ENCODE measurements at regions not wholly inside any gene's neighbourhood (a gene's known extent, or its start where the extent isn't known, plus 50 kb on each side); places are given as distances from the start of the nearest gene placed in this dataset.

GRCh38 chr3:4038351-4038750 lies 239.1 kb downstream of the LRRN1 start:
- Histone ChIP-seq H3K27me3 (ENCODE audit: control insufficient read depth in 4 of 4, insufficient read depth in 4 of 4, low read length in 3 of 4) (no peaks in the 10 kb centered on the region), H3K9me3 (ENCODE audit: control insufficient read depth in 4 of 4, low read length in 3 of 4) (no peaks in the 10 kb centered on the region), H3K36me3 (ENCODE audit: control insufficient read depth in 4 of 4, insufficient read depth in 3 of 4, low read depth in 1 of 4, low read length in 3 of 4) (no peaks in the 10 kb centered on the region), H3K27ac (ENCODE audit: low read depth in 1 of 2, low read length in 2 of 2) (no peak overlapping the region), H3K4me1 (ENCODE audit: control insufficient read depth in 4 of 4, insufficient read depth in 4 of 4, low read length in 3 of 4) (no peaks in the 10 kb centered on the region), H3K4me3 (ENCODE audit: low read depth in 1 of 3, low read length in 3 of 3) (no peak overlapping the region), H3K9ac (ENCODE audit: low read depth in 1 of 2, low read length in 2 of 2) (no peak overlapping the region)
- no peak for TF ChIP-seq ATF3 (IDR thresholded peaks at IDR 0.05)
- no peak for TF ChIP-seq MAX (IDR thresholded peaks at IDR 0.05)
- no peak for TF ChIP-seq RXRA (IDR thresholded peaks at IDR 0.05)
- no peak for TF ChIP-seq CTCF (IDR thresholded peaks at IDR 0.05; ENCODE audit: low read depth, low read length, missing input control)
- TF ChIP-seq HNF4G (IDR thresholded peaks at IDR 0.05) = no peak
- TF ChIP-seq REST (IDR thresholded peaks at IDR 0.05) = no peak
- TF ChIP-seq TAF1 (conservative IDR thresholded peaks at IDR 0.05) = no peak
- TF ChIP-seq GABPA (IDR thresholded peaks at IDR 0.05 in 1 of 2, conservative IDR thresholded peaks at IDR 0.05 in 1 of 2) = no peak
- TF ChIP-seq YY1 (IDR thresholded peaks at IDR 0.05) = no peak
- no peak for TF ChIP-seq HNF4A (conservative IDR thresholded peaks at IDR 0.05)
- no peak for TF ChIP-seq ZBTB33 (IDR thresholded peaks at IDR 0.05)
- TF ChIP-seq JUND (IDR thresholded peaks at IDR 0.05) = no peak
- TF ChIP-seq SP1 (IDR thresholded peaks at IDR 0.05) = no peak
- TF ChIP-seq FOXA2 (IDR thresholded peaks at IDR 0.05) = no peak
- no peak for TF ChIP-seq RAD21 (IDR thresholded peaks at IDR 0.05)
- no peak for TF ChIP-seq NR2F2 (IDR thresholded peaks at IDR 0.05)
- TF ChIP-seq EGR1 (IDR thresholded peaks at IDR 0.05; ENCODE audit: low read depth in 2 of 2) = no peak
- no peak for DNase-seq (ENCODE audit: low spot score)
- 91% methylated on average over 5 of the region's 5 CpGs for WGBS

GRCh38 chr3:4042070-4042469 lies 242.8 kb downstream of the LRRN1 start:
- no peak overlapping the region for H3K9ac ChIP-seq (ENCODE audit: low read depth in 1 of 2, low read length in 2 of 2)
- H3K4me3 ChIP-seq (ENCODE audit: low read depth in 1 of 3, low read length in 3 of 3) = no peak overlapping the region
- no peak overlapping the region for H3K27ac ChIP-seq (ENCODE audit: low read depth in 1 of 2, low read length in 2 of 2)
- WGBS = 89% methylated on average over 2 of the region's 2 CpGs
- H3K27me3 ChIP-seq (ENCODE audit: control insufficient read depth in 4 of 4, insufficient read depth in 4 of 4, low read length in 3 of 4) = no peaks in the 10 kb centered on the region
- H3K9me3 ChIP-seq (ENCODE audit: control insufficient read depth in 4 of 4, low read length in 3 of 4) = no peaks in the 10 kb centered on the region
- TF ChIP-seq ZBTB33 (IDR thresholded peaks at IDR 0.05) (no peak), RAD21 (IDR thresholded peaks at IDR 0.05) (no peak), JUND (IDR thresholded peaks at IDR 0.05) (no peak), FOXA1 (IDR thresholded peaks at IDR 0.05) (no peak), GABPA (IDR thresholded peaks at IDR 0.05 in 1 of 2, conservative IDR thresholded peaks at IDR 0.05 in 1 of 2) (no peak), YY1 (IDR thresholded peaks at IDR 0.05) (no peak), ATF3 (IDR thresholded peaks at IDR 0.05) (no peak), TAF1 (conservative IDR thresholded peaks at IDR 0.05) (no peak), RXRA (IDR thresholded peaks at IDR 0.05) (no peak), EGR1 (IDR thresholded peaks at IDR 0.05; ENCODE audit: low read depth in 2 of 2) (no peak), NR2F2 (IDR thresholded peaks at IDR 0.05) (no peak), CTCF (IDR thresholded peaks at IDR 0.05; ENCODE audit: low read depth, low read length, missing input control) (no peak), FOXA2 (IDR thresholded peaks at IDR 0.05) (no peak), SP1 (IDR thresholded peaks at IDR 0.05) (no peak), HNF4A (conservative IDR thresholded peaks at IDR 0.05) (no peak), MAX (IDR thresholded peaks at IDR 0.05) (no peak)
- H3K4me1 ChIP-seq (ENCODE audit: control insufficient read depth in 4 of 4, insufficient read depth in 4 of 4, low read length in 3 of 4) = no peaks in the 10 kb centered on the region
- no peaks in the 10 kb centered on the region for H3K36me3 ChIP-seq (ENCODE audit: control insufficient read depth in 4 of 4, insufficient read depth in 3 of 4, low read depth in 1 of 4, low read length in 3 of 4)
- no peak for DNase-seq (ENCODE audit: low spot score)
